Medulla oblongata (tissue), 1 donor: ENCODE measurements at regions not wholly inside any gene's neighbourhood (a gene's known extent, or its start where the extent isn't known, plus 50 kb on each side); places are given as distances from the start of the nearest gene placed in this dataset.

Experiments used
- DNase-seq: peaks from one replicate; pipeline ENCODE4 v3.0.0-alpha.2; 2015; ENCODE audit errors: extremely low spot score

DNA sequence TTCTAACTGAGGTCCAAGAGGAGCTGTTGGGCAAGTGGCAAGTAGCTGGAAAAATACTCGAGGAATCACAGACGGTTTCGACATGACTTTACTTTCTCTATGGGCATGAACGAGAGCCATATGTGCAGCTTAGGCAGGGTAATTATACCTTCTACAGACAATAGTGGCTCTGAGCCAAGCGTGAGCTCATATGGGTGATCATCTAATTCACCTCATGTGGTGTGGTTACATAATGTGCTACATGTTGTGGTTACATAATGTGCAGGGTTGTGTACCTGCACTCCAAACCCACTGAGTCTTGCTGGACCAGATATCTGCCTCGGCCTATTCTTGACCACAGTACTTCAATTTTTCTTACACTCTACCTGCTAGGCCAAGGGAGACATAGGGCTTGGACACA is 771.7 kb upstream of the EYS start:
- DNase-seq = no peak

DNA sequence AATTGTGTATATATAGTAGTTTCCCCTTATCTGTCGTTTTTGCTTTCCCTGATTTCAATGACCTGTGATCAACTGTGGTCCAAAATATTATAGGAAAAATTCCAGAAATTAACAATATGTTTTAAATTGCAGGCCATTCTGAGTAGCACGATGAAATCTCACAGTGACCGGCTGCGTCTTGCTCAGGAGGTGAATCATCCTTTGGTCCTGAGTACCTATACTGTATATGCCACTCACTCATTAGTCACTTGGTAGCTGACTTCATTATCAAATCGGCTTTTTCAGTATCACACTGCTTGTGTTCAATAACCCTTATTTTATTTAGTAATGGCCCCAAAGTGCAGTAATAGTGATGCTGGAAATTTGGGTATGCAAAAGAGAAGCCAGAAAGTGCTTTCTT is 728.3 kb upstream of the EYS start:
- DNase-seq = no peak

- DNase-seq = no peak
Measured at GRCh38 chr6:66429210-66429609, 722.2 kb upstream of the EYS start.

DNA sequence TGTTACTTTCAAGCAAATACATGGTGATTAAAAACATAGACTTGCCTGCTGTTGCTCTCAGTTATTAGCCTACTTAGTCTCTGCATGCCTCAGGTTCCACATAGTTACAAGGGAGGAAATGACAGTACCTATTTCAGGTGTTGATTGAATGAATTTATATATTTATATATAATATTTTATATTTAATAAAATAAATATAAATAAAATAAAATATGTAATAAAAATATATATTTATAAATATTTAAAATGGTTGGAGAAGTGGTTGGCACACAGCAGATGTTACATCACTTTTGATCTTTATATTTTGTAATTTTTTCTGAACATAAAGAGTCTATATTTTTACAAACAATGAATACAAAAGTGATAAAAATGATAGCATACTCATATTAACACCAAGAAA is 716.0 kb upstream of the EYS start:
- no peak for DNase-seq

DNA sequence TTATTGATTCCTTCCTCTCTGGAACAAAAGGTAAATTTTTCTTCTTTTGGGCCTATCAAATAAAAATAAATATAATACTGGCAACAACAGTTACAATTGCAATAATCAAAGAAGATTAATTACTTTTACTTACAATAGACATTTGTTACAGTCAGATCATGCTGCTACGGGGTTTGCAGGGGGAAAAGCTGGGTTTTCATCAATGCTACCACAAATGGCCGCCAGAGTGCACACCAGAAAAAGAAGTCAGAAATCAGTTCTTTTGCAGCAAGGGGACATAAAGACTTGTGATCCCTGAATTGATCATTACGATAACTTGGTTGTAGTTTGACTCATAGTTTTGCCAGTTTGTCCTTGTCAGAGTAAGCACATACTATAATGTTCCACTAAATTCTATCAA is 714.5 kb upstream of the EYS start:
- peak; percentile 32 for DNase-seq

GRCh38 chr6:66418906-66419305 is 711.9 kb upstream of the EYS start:
- DNase-seq = no peak

DNA sequence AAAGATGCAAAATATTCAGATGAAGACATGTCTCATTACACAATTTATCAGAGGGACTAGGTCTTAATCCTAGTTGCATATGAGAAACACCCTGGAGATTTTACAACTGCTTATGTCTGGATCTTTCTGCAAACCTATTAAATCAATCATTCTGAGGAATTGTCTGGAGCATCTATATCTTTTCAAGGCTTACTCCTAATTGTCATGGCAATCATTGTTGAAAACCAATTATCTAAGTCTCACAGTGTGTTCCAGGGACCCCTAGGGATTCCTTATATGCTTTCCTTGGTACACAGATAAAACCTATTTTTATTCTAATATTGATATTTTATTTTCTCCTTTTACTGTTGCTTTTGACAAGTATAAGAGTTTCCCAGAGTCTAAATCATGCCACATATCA is 696.9 kb upstream of the EYS start:
- DNase-seq = no peak

GRCh38 chr6:66402873-66403272 is 695.8 kb upstream of the EYS start:
- DNase-seq = no peak

DNA sequence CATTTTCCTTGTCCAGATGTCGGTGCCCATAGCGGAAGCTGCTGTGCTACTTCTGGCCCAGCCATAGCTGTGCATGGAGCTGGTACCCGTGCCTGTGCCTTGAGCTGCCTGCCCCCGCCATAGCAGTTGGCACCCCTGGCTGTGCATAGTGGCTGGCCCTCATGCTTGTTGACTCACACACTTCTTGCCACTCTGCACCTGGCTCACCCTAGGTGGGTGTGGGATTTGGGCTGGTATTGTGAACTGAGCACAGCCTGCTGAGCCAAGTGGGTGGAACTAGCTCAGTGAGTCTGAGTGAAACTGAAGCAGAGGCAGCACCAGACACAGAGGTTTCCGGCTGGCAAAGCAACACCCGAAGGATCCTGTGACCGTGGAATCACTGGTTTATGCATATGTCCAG is 689.5 kb upstream of the EYS start:
- DNase-seq = no peak

DNA sequence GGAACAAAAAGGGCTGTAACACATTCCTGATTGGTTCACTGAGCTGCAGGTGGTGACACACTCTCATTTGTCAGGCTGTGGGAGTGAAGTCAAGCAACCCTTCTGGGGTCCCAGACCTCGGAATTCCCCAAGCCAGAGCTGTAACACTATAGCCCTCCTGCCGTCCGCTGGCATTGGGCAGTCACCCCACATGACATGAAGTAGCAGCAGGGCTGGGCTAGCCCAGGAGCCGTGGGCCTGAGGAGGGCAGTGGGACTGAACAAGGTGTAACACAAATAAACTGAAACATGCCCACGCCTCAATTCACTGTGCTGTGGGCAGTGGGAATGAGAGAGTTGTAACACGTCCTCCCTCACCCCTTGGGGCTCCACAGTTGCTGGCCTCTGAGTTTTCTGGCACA is 689.1 kb upstream of the EYS start:
- DNase-seq = no peak

DNA sequence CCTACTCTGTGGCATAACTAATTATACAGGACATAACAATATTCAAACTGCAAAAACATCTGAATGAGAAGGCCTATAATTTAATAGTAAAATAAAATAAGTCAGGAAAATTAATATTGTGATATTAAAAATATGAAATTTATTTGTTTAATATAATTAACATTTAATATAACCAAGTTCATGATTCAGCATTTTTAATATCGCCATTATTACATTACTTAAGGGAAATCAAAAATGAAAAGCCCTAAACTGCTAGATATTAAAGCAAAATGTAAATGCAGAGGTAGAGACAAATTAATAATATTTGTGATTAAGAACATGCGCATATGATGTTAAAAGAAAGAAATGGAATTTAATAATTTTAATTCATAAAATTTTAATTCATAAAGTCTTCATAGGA is 683.4 kb upstream of the EYS start:
- no peak for DNase-seq

DNA sequence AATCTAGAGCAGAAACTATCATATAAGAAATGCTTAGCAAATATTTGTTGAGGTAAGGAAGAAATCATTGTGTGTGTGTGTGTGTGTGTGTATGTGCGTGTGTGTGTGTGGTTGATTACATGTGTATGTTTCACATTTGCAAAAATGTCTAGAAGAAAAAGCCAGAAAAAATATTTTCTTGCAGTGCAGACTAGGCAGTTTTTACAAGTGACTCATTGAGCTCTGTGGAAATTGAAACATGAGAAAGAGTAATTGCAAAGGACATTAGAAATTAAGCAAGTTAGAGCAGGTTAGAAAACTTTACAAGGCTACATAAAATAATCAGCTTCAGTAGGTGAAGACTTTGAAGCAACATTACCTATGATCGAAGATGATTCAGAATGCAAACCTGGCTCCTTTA is 669.0 kb upstream of the EYS start:
- no peak for DNase-seq

GRCh38 chr6:66369407-66369806 is 662.4 kb upstream of the EYS start:
- no peak for DNase-seq

DNA sequence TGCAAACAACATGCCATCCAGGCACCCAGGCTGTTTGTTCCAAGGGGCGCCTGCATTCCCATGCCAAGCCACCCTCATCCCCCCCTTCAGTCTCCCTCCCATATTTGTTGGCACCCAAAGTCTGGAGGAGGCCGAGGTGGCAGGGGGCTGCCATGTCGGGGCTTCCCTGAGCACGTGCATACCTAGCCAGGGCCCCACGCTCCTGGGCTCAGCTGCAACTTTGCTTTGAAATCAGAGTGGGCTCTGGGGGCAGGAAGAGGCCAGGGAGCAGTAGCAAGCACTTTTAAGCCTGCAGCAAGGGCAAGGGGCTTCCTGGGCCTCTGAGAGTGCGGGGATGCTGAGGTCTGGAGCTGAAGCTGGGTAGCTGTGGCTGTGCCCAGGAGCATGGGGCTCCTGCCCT is 655.9 kb upstream of the EYS start:
- DNase-seq = no peak

DNA sequence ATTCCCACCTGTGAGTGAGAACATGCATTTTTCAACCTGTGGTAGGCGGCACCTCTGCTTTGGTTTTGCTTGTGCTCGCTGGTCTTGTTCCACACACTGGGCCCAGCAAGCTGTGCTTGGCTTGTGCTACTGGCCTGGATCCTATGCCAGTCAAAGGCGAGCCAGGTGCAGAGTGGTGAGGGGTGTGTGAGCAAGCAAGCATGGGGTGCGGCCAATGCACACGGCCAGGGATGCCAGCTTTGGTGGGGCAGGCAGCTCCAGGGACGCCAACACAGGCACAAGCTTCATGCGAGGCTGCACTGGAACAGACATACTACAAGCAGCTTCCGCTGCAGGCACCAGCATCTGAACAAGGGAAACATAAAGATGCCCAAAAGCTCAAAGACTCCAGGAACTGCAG is 654.9 kb upstream of the EYS start:
- DNase-seq = no peak

DNA sequence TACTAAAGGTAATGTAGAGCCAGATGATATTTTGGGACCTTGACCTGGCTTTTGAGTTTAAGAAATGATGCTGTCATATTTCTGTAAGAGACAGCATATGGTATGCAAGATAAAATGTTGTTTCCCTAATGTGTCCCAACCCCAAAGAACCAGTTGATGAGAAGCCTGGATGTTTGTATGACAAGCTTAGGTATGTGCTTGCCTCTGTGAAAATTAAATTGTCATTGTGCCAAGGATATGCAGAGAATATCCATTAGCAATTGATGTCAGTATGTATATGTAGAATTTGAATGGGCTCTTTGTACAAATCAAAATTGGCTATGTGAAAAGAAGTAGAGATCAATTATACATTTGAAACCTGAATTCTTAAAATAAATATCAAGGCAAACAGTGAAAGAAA is 650.8 kb upstream of the EYS start:
- DNase-seq = no peak

- no peak for DNase-seq
Measured at GRCh38 chr6:66355471-66355870, 648.4 kb upstream of the EYS start.

GRCh38 chr6:66344796-66345195 is 637.8 kb upstream of the EYS start:
- no peak for DNase-seq

DNA sequence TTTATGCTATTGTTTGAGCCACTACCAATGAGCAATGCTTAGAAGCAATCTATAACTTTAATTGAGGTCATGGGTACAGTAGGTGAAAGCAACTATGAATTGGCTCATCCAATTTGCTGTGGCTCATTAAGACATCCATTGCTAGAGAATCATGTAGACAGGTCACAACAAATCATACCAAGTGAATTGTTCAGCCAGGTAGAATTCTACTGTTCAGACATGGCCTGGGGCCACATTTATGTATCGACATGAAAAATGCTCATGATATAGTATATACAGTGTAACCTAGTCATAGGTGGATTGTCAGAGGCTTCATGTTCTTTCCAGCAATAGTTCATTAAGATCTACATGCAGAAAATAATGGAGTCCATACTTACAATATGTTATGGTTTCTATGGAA is 633.7 kb upstream of the EYS start:
- DNase-seq = no peak

GRCh38 chr6:66336176-66336575 is 629.1 kb upstream of the EYS start:
- no peak for DNase-seq

GRCh38 chr6:66328200-66328599 is 621.2 kb upstream of the EYS start:
- DNase-seq = no peak

GRCh38 chr6:66326228-66326627 is 619.2 kb upstream of the EYS start:
- DNase-seq = no peak

- no peak for DNase-seq
Measured at GRCh38 chr6:66321017-66321416, 614.0 kb upstream of the EYS start.

- no peak for DNase-seq
Measured at GRCh38 chr6:66307490-66307889, 600.5 kb upstream of the EYS start.

DNA sequence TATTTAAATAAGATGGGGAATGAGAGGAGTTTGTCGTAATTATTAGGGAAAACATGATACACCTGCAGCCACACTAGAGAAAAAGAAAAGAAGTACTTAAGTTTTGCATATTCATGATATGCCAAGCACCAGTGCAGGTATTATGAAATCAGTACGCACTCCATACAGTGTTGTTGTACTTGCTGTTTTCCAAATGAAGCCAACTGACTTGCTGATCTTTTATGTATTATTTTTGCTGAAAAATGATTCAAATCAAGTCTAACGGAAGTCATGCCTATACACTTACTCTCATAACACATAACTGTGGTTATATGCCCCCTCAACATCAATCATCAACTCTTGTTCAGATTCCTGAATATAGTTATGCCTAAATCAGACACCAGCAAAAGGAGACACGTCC is 584.9 kb upstream of the EYS start:
- no peak for DNase-seq
